ENCODE measurements at regions not wholly inside any gene's neighbourhood (a gene's known extent, or its start where the extent isn't known, plus 50 kb on each side); places are given as distances from the start of the nearest gene placed in this dataset.

DNA sequence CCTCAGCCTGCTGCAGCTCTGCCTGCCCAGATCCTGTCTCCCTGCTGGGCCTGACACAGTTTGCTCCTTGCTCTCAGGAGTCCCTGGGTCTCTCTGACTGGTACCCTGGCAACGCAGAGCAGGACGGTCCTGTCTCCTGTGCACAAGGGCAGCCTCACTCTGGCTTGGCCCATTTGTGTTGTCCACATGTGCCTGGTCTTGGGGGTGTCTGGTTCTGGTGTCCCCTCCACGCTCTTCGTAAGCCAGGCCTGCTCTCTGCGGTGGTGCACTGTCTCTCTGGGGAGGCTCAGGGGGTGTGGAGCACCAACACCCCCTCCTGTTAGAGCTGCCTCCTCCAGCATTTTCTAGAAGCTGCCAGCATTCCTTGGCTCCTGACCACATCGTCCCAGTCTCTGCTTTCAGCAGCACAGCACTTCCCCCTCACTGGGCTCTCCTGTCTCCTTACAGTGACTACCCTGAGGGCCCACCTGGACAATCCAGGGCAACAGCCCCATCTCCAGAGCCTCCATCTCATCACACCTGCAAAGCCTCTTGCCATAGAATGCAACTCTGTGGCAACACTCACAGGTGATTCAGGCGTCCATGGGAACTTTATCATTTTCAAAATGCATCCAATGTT, 235.6 kb upstream of the HS6ST1 start:
- no peak for DNase-seq

- no peak for DNase-seq
Observed at GRCh38 chr2:128555433-128555832, 236.8 kb upstream of the HS6ST1 start.

DNA sequence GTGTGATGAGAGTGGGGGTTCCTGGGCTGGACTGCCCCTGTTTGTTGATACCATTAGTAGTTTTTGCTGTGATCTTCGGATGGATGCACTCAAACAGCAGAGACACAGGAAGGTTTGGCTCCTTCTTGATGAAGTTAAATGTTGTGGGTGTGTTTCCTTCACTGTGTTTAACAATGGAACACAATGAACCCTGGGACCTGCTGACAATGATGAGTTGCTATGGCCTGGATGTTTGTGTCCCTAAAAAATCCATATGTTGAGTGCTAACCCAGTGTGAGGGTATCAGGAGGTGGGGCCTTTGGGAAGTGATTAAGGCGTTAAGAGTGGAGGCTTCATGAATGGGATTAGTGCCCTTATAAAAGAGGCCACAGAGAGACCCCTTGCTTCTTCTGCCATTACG, 237.4 kb upstream of the HS6ST1 start:
- DNase-seq, result no peak

DNA sequence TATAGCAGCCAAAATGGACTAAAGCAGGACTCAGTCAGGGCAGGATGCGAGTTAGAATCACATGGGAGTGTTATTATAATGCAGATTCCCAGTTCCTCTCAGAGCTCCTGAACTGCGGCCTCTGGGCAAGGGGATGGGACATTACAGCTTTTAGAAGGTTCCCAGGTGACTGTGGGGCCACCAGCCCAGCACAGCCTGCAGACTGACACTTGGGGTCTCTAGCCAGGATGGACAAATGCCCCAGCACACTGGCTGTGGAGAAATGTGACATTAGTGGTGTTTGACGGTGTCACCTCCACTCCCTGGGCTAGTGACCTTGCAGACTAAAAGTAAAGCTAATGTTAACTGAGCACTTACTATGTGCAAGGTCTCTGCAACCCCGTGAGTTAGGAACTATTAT, 238.0 kb upstream of the HS6ST1 start:
- DNase-seq, result no peak

GRCh38 chr2:128557069-128557468, 238.4 kb upstream of the HS6ST1 start:
- DNase-seq, result no peak

DNA sequence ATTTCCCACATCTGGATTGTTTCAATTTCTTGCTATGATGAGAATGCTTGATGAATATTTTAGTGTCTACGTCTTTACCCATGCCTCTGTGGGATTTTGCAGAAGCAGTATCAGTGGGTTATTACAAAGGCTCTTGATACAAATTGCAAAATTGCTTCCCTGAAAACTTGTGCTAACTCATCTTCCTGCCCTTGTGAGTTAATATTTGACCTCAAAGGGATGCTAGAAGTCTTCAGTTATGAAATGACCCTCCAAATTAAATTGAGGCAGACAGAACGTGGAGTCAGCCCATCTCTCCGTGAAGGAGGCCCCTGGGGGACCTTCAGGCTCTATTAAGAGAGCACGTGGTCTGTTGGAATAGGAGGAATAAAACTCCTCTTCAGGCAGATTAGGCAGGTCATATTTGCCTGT, 239.2 kb upstream of the HS6ST1 start:
- no peak for DNase-seq

GRCh38 chr2:128558441-128558840, 239.8 kb upstream of the HS6ST1 start:
- no peak for DNase-seq

- no peak for DNase-seq
Observed at GRCh38 chr2:128558895-128559532, 240.3 kb upstream of the HS6ST1 start.

- DNase-seq, result no peak
Observed at GRCh38 chr2:128559533-128560515, 241.2 kb upstream of the HS6ST1 start.

- DNase-seq, result no peak
Observed at GRCh38 chr2:128560718-128561117, 242.1 kb upstream of the HS6ST1 start.

DNA sequence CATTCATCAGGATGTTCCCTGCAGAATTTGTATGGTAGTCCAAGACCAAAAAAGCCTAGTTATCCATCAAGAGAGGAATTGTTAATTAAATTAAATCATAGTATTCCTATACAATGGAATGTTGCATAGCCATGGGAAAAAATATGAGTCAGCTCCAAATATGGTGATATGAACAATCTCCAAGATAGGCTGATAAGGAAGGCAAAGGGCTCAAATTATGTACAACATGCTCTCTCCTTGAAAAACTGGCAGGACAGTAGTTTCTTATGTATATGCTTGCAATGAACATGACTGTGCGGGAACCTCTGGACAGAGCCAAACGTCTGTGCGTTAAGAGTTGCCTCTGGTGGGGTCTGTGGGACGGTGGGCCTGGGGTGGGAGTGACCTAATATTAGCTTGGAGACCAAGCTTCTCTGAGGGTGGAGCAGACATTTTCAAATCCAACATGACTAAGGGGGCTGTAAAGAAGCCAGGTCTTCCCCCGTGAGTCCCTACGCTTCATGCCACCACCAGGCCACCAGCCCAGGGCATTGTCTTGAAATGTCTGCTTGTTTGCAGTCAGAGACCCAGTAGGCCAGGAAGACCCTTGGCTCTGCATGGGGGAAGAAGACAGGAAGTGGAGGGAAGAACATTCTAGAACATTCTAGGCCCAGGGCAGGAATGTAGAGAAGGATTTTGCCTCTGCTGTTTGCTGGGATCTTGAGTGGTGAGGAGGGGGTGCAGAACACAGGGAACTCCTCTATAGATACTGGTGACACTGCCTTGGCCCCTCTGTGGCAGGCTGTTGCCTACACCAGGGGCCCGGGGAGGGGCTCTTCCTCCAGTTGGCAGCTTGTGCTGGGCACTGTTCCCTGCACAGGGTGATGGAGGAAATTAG, 244.0 kb upstream of the HS6ST1 start:
- DNase-seq, result no peak

DNA sequence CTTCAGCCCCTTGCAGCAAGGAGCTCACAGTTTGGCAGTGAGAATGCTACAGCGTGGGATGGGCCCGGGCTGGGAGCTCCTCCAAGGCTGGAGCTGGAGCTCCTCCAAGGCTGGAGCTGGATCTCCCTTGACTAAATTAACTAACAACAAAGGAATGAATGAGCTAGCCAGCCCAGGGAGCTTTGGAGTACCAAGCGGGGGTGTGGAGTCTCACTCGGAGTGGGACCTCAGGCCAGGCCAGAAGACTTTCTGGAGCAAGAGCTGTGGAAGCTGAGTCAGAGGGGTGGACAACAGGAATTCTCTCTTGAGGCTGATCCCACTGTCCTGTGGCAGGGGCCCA, 244.7 kb upstream of the HS6ST1 start:
- no peak for DNase-seq

- no peak for DNase-seq
Observed at GRCh38 chr2:128564131-128564530, 245.5 kb upstream of the HS6ST1 start.

GRCh38 chr2:128564551-128564950, 245.9 kb upstream of the HS6ST1 start:
- no peak for DNase-seq

- no peak for DNase-seq
Observed at GRCh38 chr2:128565441-128565840, 246.8 kb upstream of the HS6ST1 start.

GRCh38 chr2:128566671-128567070, 248.0 kb upstream of the HS6ST1 start:
- no peak for DNase-seq

DNA sequence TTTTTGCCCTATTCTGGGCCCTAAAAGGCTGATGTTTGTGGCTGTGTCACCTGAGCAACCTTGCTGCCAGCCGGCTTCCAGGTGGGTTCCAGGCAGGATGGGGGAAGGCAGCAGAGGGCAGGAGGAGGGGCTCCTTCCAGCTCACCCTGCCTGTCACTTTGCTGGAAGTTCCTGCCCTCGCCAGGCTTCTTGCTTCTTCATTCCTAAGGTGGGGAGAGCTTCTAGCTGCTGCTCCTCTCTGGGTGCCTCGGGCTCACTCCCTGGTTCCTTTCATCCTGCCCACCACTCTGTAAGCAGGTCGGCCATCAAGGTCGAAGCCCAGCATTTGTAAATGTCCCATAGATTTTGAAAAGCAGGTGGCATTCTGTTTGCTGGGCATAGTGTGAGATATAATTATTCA, 249.4 kb upstream of the HS6ST1 start:
- DNase-seq, result no peak

GRCh38 chr2:128573116-128573515, 254.4 kb upstream of the HS6ST1 start:
- no peak for DNase-seq

DNA sequence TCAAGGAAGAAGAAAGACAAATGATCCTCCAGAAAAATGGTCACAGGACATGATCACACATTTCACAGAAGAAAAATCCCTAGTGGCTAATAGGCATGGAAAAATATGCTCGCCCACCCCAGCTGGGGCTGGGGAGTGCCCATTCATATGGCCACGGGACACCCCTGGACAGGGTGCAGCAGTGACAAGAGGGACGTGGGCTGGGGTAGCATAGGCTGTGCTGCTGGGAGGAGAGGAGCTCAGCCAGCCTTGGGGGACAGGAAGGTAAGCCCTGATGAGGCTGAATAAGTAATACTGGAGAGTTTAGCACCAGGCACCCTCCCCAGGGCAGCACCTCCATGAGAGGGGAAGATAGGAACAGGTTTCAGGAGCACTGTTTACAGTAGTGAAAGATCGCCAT, 254.9 kb upstream of the HS6ST1 start:
- DNase-seq, result no peak

DNA sequence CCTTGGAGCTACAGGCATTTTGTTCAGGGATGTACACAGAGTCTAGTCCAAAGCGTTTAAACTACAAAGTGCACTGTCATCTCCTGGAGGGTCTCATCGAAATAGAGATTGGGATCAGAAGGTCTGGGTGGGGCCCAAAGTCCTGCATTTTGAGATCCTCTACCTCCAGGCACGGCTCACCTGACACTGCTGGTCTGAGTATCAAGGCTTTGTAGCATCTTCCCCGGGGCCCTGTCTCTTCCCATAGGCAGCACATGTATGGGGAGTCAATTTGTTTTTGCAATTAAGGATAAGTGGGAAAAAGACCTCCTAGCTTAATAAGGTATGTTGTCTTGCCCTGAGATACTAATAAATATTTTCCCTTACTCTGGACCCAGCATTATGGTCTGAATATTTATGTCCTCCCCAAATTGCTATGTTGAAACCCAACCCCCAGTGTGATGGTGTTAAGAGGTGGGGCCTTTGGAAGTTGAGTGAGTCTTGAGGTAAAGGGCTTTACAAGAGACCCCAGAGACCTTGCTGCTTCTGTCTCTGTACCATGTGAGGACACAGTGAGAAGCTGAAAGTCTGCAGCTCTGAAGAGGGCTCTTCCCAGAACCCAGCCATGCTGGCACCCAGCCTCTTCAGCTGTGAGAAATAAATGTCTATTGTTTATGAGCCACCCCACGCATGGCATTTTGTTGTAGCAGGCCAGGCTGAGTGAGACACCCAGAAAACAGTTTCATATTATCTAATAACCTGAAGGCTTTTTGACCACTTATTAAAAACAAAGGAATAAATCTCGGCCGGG, 258.7 kb upstream of the HS6ST1 start:
- DNase-seq, result no peak

All from left kidney (tissue), 1 donor.